ENCODE measurements at regions not wholly inside any gene's neighbourhood (a gene's known extent, or its start where the extent isn't known, plus 50 kb on each side); places are given as distances from the start of the nearest gene placed in this dataset.

DNA sequence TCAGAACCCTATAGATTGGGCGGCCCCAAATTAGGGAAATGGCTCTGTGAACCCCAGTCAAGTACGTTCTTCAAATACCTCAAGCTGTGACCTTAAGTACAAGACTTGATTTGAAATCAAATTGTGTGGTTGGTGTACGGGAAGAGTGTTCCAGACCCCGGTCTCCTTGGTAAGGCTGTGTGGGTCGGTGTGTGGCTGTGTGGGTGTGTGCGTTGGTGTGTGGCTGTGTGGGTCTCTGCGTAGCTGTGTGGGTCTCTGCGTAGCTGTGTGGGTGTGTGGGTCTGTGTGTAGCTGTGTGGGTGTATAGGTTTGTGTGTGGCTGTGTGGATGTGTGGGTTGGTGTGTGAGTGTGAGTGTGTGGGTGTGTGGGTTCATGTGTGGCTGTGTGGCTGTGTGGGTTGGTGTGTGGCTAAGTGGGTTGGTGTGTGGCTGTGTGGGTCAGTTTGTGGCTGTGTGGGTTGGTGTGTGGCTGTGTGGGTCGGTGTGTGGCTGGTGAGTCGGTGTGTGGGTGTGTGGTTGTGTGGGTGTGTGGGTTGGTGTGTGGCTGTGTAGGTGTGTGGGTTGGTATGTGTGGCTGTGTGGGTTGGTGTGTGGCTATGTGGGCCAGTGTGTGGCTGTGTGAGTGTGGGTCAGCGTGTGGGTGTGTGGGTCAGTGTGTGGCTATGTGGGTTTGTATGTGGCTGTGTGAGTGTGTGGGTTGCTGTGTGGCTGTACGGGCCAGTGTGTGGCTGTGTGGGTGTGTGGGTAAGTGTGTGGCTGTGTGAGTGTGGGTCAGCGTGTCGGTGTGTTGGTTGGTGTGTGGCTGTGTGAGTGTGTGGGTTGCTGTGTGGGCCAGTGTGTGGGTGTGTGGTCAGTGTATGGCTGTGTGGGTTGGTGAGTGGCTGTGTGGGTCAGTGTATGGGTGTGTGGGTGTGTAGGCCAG lies 238.7 kb upstream of the ZFHX3 start:
- DNase-seq, result no peak

DNA sequence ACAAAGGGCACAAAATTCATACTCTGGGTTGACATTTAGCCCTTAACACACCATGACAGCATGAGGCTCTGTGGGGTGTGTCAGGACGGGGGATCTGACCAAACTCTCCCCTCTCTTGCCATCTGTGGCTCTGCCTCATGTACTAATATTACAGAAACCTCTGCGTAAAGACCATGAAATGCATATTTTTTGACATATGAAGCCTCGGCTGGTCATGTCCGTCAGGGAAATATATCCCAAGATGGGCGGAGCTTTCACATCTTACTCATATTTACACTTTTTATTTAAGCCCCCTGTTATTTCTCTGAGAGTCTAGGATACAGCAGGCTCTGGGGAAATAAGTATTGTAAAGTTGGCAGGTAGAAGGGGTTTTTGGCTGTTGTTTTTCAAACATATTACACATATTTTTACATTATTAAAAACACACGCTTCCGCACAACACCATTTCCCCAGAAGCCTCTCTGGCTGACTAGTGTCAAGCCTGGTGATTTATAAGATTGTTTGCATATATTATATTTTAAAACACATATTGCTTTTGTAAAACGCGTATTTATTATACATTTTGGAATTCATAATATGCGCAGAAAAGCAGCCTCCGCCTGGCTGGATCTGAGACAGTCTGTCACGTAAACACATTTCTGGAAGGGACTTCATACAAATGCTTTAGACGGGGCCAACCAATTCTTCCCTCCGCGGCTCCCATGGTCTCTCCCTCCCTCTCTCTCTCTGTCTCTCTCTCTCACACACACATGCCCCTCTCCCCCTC lies 237.7 kb upstream of the ZFHX3 start:
- DNase-seq, result no peak

DNA sequence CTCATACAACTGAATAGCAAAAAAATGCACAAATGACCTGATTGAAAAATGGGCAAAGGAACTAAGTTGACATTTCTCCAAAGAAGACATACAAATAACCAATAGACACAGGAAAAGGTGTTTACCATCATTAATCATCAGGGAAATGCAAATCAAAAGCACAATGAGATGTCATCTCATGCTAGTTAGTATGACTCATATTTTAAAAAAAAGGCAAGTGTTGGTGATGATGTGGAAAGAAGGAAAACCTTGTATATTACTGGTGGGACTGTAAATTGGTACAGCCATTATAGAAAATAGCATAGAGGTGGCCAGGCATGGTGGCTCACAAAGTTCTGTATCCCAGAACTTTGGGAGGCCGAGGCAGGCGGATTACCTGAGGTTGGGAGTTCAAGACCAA lies 232.5 kb upstream of the ZFHX3 start:
- DNase-seq, result no peak

DNA sequence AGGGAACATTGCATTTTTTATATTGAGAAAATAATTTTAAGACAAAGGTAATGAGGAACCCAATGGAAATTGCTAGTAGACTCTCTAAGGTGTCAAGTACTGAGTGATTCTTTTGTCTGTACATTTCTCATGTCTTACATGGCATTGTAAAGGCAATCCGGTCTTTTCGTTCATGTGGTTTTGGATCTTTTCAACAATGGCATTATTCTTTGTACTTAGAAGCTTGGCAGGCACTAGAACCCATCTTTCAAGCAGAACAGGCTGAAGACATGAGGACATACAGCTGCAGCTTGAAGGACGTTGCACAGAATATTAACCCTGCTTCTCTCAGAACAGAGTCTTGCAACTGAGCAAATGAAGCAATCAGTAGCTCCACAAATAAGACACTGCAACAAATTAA lies 231.5 kb upstream of the ZFHX3 start:
- no peak for DNase-seq

DNA sequence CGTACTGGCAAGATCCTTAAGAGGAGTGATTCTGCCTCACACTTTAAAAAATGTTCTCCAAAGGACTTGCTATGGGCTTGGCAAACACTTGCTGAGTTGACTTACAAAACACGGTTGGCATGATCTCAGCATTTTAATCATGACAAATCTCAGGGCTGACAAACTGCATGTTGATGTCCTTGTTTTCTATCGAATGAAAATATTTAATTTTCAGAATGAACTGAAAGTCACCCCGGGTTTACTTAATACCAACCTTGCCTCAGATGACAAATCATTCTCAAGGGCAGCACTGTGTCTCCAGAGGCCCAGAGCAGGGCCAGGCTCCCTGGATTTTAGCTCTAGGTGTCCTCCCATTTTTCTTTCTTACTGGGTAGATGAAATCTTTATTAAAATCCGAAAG lies 229.1 kb upstream of the ZFHX3 start:
- DNase-seq, result no peak

DNA sequence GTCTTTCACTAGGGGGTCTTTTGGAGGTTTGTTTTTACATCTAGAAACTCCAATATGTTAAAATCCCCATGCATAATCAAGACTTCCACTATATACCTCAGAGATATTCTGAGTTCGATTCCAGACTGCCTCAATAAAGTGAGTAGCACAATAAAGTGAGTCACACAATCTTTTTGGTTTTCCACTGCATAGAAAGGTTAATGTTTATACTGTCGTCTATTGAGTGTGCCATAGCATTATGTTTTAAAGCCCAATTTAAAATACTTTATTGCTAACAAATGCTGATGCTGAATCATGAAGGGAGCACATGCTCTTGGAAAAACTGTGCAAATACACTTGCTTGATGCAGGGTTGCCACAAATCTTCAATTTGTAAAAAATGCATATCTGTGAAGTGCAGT lies 227.5 kb upstream of the ZFHX3 start:
- no peak for DNase-seq

DNA sequence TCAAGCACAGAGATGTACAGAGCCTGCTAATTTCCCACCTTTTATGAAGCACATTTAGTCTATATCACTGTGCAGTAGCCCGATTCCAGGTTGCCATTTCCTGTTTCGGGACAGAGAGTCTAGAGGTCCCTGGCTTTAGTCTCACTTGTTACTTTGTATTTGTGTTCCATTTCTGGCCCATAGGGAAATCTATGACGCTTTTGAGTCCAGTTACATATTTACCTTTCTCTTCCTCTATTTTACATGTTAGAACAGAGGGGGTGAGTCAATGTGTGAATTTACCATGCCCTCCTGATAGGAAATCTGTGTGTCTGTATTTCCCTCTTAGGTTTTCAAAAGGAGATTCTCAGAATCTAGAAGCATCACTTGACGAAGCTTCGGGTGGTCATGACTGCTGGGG lies 227.1 kb upstream of the ZFHX3 start:
- no peak for DNase-seq

DNA sequence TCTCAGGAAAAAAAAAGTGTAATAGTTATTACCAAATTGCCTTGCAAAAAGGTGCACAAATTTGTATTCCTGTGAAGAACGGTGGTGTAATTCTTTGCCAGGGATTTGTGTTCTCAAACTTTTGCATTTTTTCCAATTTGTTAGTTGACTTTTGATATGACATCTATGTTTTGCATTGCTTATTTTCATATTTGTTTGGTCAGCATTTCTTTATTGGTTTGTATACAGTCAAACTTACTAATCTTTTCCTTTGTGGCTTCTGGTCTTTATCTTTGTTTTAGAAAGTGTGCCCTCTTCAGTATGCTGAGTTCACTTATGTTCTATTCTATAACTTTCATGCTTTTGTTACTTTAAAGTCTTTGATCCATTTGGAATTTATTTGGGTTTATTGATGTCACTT lies 226.2 kb upstream of the ZFHX3 start:
- DNase-seq, result no peak

DNA sequence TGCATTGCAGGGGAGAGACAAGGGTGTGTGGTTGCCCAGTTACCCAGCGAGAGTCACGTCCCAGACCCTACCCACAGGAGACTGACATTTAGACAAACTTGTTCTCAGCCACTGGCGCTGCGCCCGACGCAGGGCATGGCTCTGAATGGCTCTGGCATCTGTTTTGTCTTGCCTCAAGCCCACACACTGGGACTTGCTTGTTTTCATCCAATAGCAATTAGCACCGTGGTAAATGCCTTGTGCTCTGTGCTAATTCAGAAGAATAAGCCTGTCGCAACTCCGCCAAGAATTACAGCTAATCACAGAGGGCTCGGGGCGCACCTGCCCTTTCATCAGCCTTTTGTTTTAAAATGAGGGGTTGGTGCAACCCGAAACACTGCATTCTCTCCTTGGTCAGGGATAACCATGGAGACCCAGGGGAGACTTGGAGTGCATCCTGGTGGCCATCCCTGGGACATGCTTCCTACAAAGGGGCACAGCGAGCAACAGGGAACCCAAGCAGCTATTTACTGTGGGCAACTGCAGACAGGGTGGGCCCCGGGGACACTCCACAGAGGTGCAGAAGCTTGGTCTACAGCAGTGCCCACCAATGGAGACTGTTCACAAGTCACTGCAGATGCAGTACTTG lies 220.6 kb upstream of the ZFHX3 start:
- DNase-seq, result no peak

DNA sequence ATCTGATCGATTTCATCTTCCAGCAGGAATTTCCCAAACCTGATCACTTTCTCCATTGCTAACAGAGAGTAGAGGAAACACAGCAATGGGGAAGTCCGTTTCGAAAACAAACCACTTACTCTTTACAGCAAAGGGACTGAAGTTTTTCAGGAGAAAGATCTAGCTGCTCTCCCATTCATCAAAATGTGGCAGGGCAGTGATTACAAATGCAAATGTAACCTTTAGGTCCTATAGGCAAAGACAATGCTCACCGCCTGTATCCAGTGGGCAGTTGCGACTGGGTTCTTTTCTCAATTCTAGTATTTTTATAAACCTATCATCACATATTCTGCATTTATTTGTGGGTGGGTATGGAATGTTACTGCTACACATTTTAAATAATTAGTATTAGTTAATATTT lies 218.0 kb upstream of the ZFHX3 start:
- no peak for DNase-seq

DNA sequence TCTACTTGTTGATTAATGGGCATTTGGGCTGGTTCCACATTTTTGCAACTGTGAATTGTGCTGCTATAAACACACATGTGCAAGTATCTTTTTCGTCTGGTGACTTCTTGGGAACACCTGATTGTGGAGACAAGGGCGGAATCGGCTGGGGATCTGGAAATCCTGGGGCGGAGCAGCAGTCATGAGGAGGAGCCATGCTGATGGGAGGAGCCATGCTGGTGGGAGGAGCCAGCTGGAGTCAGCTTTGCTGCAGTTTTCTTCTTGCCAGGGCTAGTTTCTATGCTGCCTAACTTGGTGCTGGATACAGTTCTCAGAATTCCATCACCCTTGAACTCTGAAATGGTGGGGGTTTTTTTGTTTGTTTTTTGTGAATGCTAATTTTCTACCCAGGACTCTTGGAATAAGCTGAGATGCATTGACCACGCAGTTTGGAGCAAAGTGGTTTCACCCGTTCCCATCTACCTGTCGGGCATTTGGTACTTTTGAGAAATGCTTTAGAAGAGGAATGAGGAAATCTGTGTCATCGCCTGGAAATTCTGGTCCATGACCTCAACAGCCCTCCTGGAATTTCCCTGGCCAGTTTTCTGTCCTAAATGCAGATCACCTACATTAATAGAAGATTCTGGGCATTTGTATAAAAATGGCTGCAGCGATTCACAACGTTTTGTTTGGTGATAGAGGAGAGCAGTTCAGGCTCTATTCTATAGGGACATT lies 217.4 kb upstream of the ZFHX3 start:
- DNase-seq, result no peak

DNA sequence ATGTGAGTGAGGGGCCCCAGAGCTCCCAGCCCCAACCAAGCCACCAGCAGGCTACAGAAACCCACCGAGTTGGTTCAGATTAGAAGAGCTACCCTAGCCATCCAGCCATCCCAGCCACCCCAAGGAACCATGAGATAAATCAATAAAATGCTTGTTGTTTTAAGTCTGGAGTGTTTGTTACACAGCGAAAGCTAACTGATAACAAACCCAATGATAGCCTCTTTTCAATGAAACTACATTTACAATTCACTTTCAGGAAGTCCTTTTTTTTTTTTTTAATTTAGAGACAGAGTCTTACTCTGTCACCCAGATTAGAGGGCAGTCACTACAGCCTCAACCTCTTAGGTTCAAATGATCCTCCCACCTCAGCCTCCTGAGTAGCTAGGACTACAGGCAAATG lies 215.0 kb upstream of the ZFHX3 start:
- DNase-seq, result no peak

DNA sequence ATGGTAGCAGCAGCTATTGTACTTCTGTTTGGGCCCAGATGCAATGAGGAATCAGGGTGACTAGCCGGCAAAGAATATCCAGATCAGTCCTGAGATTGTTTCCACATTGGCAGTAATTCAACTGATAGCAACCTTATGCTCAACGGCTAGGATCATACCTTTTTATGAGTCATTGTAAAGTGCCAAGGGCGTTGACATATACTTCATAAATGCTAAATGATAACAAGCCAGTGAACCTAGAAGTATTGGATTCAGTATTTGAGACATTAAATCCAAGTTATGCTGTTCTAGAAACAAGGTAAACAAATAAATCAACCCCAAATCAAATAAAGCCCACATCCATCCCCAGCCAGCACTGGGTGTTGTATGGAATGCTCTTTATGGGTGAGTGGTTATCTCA lies 207.1 kb upstream of the ZFHX3 start:
- no peak for DNase-seq

DNA sequence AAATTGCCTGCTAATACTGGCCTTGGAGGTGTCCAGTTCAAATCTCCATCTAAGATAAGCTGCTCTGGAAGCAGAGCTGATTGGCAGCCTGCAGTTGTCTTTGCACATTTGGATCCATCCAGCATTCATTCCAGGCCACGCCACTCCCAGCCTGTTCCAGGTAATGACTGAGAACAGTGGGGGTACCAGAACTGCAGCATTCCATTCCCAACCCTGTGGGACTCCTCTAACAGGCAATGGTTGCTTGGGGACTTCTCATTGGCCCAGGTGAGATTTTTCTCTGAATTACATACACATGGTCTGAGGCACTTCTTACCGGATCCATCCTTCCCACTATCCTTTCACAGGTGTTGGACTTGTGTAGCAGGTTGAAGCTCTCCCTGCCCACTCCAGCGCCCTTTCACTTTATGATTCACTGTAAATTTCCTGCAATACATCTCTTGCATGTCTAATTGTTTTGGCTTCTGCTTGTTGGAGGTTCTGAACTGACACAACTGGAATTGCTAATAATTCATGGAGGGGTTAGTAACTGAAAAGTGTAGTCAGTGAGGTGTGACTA lies 206.1 kb upstream of the ZFHX3 start:
- no peak for DNase-seq

DNA sequence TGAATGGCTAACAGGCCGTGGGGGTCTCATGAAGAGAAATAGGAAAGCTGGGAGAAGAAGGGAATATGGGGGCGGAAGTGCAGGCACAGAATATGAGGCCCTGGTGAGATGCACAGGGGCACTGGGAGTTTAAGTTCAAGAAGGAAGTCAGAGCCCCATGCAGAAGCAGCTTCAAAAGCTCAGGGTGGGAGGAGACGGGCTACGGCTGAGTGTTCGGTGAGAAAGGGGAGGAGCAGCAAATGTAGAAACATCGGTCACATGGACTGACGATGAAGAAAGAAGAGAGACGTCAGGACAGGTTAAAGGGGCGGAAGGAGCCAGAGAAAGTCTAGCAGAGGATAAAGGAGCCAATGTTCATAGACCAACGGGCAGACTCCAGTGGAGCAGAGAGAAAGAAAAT lies 204.5 kb upstream of the ZFHX3 start:
- DNase-seq, result no peak

DNA sequence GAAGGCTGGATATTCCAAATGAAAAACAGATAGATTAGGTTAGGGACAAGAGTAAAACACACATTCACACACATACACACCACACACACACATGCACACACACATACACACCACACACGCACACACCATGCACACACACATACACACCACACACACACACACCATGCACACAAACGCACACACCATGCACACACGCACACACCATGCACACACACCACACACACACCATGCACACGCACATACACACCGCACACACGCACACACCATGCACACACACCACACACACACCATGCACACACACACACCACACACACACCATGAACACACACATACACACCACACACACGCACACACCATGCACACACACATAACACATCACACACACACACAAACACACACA lies 203.7 kb upstream of the ZFHX3 start:
- no peak for DNase-seq

DNA sequence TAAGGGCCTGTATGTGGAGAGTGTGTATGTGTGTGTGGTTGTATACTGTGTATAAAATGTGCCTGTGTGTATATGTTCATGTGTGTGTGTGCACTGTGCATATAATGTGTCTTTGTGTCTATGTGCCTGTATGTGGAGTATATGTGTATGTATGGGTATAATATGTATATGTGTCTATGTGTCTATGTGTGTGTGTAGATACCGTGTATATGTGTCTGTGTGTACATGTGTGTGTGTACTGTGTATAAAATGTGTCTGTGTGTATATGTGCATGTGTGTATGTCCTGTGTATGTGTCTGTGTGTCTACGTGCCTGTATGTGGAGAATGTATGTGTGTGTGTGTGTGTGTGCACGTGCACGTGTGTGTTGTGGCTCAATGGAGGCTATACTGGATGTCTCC lies 200.4 kb upstream of the ZFHX3 start:
- no peak for DNase-seq

DNA sequence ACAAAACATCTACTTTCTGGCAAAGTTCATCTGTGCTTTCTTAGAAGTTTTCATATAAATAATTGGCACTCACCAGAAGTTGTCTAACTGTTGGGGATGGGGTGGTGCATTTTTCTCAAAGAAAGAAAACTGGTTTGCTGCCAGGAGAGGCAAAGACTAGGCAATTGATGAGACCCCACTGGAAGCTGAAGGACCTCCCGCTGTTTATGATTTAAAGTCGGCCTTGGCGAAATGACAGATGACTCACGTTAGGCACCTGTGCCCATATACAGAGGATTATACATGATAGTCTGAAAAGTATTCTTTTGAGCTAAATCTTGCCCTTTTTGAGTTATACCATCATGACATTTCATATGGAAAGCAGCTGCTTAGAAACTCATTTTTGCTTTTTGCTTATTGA lies 193.0 kb upstream of the ZFHX3 start:
- no peak for DNase-seq

DNA sequence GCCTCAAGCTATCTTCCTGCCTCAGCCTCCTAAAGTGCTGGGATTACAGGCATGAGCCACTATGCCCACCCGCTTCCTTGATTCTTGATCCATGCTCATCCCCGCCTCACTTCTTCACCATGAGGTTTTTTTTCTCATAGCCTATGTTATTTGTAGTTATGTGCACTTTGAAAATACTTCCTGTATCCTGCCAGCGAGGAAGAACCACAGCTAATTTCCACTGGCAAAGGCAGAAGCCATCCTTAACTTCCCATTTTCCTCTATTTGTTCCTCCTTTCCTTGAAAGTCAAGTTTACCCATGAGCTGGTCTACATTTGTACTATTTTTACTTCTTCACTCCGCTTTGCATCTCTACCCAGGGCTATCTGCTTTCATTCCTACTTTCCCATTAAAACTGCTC lies 189.7 kb upstream of the ZFHX3 start:
- no peak for DNase-seq

DNA sequence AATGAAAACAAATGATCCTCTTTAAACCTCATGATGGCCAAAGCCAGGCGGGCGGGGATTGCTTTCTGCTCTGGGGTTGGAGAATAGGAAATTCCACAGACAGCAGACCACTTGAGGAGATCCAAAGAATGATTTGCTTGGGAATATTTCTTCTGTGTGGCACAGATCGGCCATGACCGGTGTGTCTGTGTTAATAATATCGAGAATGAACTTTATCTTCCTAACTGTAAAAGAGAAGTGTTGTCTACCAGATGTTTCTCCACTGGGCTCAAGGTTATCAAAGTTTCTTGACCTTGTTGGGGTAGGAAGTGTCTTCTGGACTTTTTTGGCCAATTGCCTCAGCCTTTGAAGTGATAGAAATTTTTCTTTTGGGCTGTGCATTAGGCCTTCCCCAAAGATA lies 186.6 kb upstream of the ZFHX3 start:
- DNase-seq, result no peak

DNA sequence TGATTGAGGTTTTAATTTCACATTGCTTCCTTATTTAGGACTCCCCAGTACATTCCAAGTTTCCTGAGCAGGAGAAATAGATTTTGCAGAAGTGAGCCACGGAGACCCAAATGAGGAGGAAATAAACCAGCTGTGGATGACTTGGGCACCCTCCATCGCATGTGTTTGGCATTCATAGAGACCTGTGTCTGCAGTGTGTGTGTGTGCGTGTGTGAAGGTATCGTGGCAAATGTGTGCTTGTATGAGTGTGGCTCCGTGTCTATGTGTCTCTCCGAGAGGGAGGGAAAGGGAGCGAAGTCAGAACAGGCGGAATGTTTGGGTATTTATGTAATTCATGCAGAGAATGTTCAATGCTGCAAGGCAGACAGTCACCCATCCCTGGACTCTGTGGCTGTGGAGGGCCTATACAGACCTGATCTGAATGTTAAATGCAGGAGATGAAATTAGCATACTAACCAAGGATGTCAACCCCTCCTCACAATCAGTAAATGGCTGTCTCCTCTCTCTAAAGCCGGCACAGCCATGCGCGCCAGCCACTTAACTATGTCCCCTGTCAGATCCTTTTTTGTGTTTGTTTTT lies 186.0 kb upstream of the ZFHX3 start:
- DNase-seq, result no peak

DNA sequence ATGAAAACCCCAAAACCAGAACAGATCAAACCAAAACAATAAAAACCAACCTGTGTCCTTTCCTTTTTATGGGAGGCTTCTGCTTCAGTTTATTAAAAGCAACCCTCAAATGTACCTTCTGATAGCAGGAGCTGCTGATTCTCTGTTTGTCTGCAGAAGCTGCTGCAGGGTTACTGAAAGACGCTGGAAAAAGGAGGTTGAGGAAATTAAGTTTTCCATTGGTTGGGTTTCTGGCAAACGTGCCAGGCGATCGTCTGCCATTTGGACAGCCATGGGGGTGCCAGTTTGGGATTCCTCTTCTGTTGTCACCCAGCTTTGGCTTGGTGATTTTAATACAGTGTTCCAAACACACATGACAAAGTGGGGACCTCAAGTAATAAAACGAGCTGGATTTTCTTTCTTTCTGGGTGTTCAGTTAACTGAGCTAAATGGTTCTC lies 185.4 kb upstream of the ZFHX3 start:
- DNase-seq, result no peak

Measured in NCI-H1048 (cell line).